ENCODE measurements at regions not wholly inside any gene's neighbourhood (a gene's known extent, or its start where the extent isn't known, plus 50 kb on each side); places are given as distances from the start of the nearest gene placed in this dataset.
"Not testable (repeated sequence)": the region's sequence is repeated elsewhere in the genome, so short reads cannot be mapped to it uniquely, and the experiment has no call there.

- no peak for FAIRE-seq
- peak; percentile 43 for DNase-seq (ENCODE audit: low spot score)
Observed at GRCh38 chrX:155819966-155820491, 61.1 kb upstream of the VAMP7 start.

GRCh38 chrX:155819525-155819924, 61.6 kb upstream of the VAMP7 start:
- DNase-seq (ENCODE audit: low spot score) (no peak), FAIRE-seq (no peak)

GRCh38 chrX:155814391-155814790, 66.8 kb upstream of the VAMP7 start:
- FAIRE-seq; DNase-seq (ENCODE audit: low spot score): not testable (repeated sequence)

GRCh38 chrX:155779831-155780230, 101.3 kb upstream of the VAMP7 start:
- no peak for FAIRE-seq
- no peak for DNase-seq (ENCODE audit: low spot score)

GRCh38 chrX:155778844-155779553, 102.1 kb upstream of the VAMP7 start:
- FAIRE-seq: no peak

GRCh38 chrX:155774387-155774786, 106.8 kb upstream of the VAMP7 start:
- no peak for FAIRE-seq
- DNase-seq (ENCODE audit: low spot score): no peak

More at GRCh38 chrX:155778844-155779553, 102.1 kb upstream of the VAMP7 start:
- no peak for DNase-seq (ENCODE audit: low spot score)

GRCh38 chrX:155767876-155768769, 113.0 kb upstream of the VAMP7 start:
- no peak for FAIRE-seq
- DNase-seq (ENCODE audit: low spot score): no peak

GRCh38 chrX:155767051-155767875, 113.9 kb upstream of the VAMP7 start:
- FAIRE-seq: no peak
- peak; percentile 17 for DNase-seq (ENCODE audit: low spot score)

- no peak for FAIRE-seq
- DNase-seq (ENCODE audit: low spot score): no peak
Observed at GRCh38 chrX:155766321-155766720, 114.8 kb upstream of the VAMP7 start.

- no peak for FAIRE-seq
- DNase-seq (ENCODE audit: low spot score): no peak
Observed at GRCh38 chrX:155761185-155761584, 120.0 kb upstream of the VAMP7 start.

- DNase-seq (ENCODE audit: low spot score) (no peak), FAIRE-seq (no peak)
Observed at GRCh38 chrX:155757046-155757759, 123.9 kb upstream of the VAMP7 start.

- no peak for FAIRE-seq
Observed at GRCh38 chrX:155755706-155756337, 125.3 kb upstream of the VAMP7 start.

GRCh38 chrX:155751131-155751530, 130.0 kb upstream of the VAMP7 start:
- FAIRE-seq (no peak), DNase-seq (ENCODE audit: low spot score) (no peak)

More at GRCh38 chrX:155755706-155756337, 125.3 kb upstream of the VAMP7 start:
- no peak for DNase-seq (ENCODE audit: low spot score)

GRCh38 chrX:155747520-155747919, 133.6 kb upstream of the VAMP7 start:
- DNase-seq (ENCODE audit: low spot score) (no peak), FAIRE-seq (no peak)

GRCh38 chrX:155745792-155746191, 133.0 kb upstream of the TMLHE start:
- DNase-seq (ENCODE audit: low spot score) (no peak), FAIRE-seq (no peak)

- FAIRE-seq (no peak), DNase-seq (ENCODE audit: low spot score) (no peak)
Observed at GRCh38 chrX:155744534-155744933, 131.8 kb upstream of the TMLHE start.

- not testable (repeated sequence) for FAIRE-seq; DNase-seq (ENCODE audit: low spot score)
Observed at GRCh38 chrX:155728335-155728734, 115.6 kb upstream of the TMLHE start.

- DNase-seq (ENCODE audit: low spot score) (no peak), FAIRE-seq (no peak)
Observed at GRCh38 chrX:155718972-155719586, 106.3 kb upstream of the TMLHE start.

- FAIRE-seq: no peak
Observed at GRCh38 chrX:155715141-155715540, 102.4 kb upstream of the TMLHE start.

GRCh38 chrX:155695419-155695818, 82.7 kb upstream of the TMLHE start:
- no peak for DNase-seq (ENCODE audit: low spot score)
- no peak for FAIRE-seq

More at GRCh38 chrX:155715141-155715540, 102.4 kb upstream of the TMLHE start:
- DNase-seq (ENCODE audit: low spot score): no peak
